ENCODE measurements at regions not wholly inside any gene's neighbourhood (a gene's known extent, or its start where the extent isn't known, plus 50 kb on each side); places are given as distances from the start of the nearest gene placed in this dataset.

DNA sequence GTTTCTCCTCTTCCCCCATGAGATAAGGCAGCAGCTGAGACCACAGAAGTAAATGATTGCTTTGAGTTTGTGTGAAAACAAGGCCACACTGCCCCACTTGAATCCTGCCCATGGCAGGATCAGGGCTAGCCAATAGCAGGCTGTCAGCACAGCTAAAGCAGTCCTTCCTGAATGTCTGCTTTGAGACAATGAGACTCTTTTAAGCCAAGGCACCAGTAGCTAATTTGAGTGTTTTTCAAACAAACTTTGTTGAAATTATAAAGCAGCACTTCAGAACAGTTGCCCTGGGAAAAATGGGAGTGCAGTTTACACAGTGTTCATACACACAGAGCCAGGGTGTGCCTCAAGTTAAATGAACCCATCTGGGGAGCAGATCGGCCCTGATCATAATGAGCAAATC, 103.5 kb upstream of the OR5AK2 start:
- Histone ChIP-seq H3K9me3 (no peaks in the 10 kb centered on the region), H3K27me3 (ENCODE audit: low read depth) (no peaks in the 10 kb centered on the region), H3K4me3 (no peak overlapping the region), H3K36me3 (no peaks in the 10 kb centered on the region), H3K4me1 (peaks cover 12% of the 10 kb centered on the region), H3K27ac (no peak overlapping the region)
- intact Hi-C loops (cut with DNase I) = no loop called here
- no peak for TF ChIP-seq CTCF (IDR thresholded peaks at IDR 0.05)
- peak; percentile 63 for DNase-seq
- peak; percentile 96 for ATAC-seq

DNA sequence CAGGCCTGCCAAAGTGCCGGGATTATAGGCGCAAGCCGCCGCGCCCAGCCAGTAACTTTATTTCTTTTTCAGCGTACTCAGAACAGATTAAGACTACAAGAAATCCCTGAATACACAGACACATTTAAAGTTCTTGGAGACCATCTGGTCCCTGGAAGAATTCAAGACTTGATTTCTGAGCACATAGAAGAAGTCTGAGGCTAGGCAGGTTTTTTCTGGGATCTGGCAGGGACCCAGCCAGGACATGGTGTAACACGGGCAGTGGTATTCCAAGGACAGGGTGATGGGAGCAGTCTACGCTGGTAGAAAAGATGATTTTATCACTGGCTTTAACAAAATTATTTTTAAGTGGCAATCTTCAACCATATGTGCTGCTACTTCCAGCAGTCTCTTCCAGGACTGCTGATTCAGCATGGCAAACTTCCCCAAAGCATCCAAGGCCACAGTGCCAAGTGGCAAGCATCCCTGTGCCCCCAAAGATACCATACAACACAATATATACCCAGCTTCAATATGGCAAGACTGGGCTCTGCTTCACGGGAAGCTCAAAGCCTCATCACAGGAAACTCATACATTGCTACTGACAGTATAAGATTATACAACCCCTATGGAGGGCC, 105.2 kb upstream of the OR5AK2 start:
- Histone ChIP-seq H3K9me3 (no peaks in the 10 kb centered on the region), H3K4me1 (peaks cover 12% of the 10 kb centered on the region), H3K27ac (no peak overlapping the region), H3K36me3 (no peaks in the 10 kb centered on the region), H3K27me3 (ENCODE audit: low read depth) (no peaks in the 10 kb centered on the region), H3K4me3 (no peak overlapping the region)
- DNase-seq (no peak), ATAC-seq (no peak)
- intact Hi-C loops (cut with DNase I) = no loop called here
- TF ChIP-seq CTCF (IDR thresholded peaks at IDR 0.05) = no peak

GRCh38 chr11:56876621-56877275, 112.0 kb upstream of the OR5AK2 start:
- intact Hi-C loops (cut with DNase I) = no loop called here
- no peak overlapping the region for H3K4me3 ChIP-seq
- H3K27me3 ChIP-seq (ENCODE audit: low read depth) = no peaks in the 10 kb centered on the region
- no peak for ATAC-seq
- no peak for DNase-seq
- H3K9me3 ChIP-seq = no peaks in the 10 kb centered on the region
- TF ChIP-seq CTCF (IDR thresholded peaks at IDR 0.05) = no peak
- H3K4me1 ChIP-seq = no peaks in the 10 kb centered on the region
- H3K36me3 ChIP-seq = no peaks in the 10 kb centered on the region
- H3K27ac ChIP-seq = no peak overlapping the region

DNA sequence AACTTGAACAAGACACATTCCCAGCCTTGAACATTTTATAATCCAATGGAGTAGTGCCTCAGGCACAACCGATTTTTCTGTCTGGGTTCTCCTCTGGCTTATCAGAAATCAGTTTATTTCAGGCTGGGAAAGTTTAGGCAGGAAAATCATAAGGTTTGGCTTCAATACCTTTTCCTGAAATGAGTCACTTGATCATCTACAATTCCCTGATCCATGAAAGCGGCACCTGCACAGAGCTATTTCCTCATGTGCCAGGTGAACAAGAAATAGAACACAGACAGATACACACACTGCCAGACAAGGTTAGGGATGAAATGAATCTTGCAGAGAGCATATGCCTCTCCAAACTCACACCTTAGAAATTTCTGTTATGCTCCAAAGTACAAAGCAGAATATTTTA, 106.7 kb upstream of the OR9G4 start:
- no peak for TF ChIP-seq CTCF (IDR thresholded peaks at IDR 0.05)
- no peaks in the 10 kb centered on the region for H3K27me3 ChIP-seq (ENCODE audit: low read depth)
- H3K9me3 ChIP-seq = no peaks in the 10 kb centered on the region
- DNase-seq (no peak), ATAC-seq (no peak)
- no peaks in the 10 kb centered on the region for H3K36me3 ChIP-seq
- no peak overlapping the region for H3K4me3 ChIP-seq
- intact Hi-C loops (cut with DNase I) = no loop called here
- H3K4me1 ChIP-seq = no peaks in the 10 kb centered on the region
- H3K27ac ChIP-seq = no peak overlapping the region

DNA sequence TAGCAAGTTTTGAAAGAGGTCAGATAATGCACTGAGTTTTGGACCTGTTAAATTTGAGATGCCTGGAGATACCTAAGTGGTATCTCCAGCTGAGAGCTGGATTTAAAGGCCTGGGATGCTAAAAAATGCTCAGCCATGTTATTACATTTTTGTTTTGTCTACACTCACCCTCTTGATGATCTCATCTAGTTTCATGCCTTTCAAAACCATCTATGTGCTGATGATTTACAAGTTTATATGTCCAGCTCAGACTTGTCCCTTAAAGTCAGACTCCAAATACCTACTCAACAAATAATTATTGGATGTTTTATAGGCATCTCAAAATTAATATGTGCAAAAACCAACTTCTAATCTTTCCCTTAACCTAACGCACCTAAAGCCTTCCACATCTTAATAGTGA, 103.6 kb upstream of the OR9G4 start:
- Histone ChIP-seq H3K27me3 (ENCODE audit: low read depth) (no peaks in the 10 kb centered on the region), H3K4me1 (no peaks in the 10 kb centered on the region), H3K9me3 (no peaks in the 10 kb centered on the region), H3K27ac (no peak overlapping the region), H3K4me3 (no peak overlapping the region), H3K36me3 (no peaks in the 10 kb centered on the region)
- intact Hi-C loops (cut with DNase I) = no loop called here
- TF ChIP-seq CTCF (IDR thresholded peaks at IDR 0.05) = no peak
- no peak for DNase-seq
- no peak for ATAC-seq

Measured in lower lobe of right lung (tissue), 2 donors.